HG03135 (cell line): ENCODE measurements at regions not wholly inside any gene's neighbourhood (a gene's known extent, or its start where the extent isn't known, plus 50 kb on each side); places are given as distances from the start of the nearest gene placed in this dataset.

Experiments
- ATAC-seq: cut with Tn5 transposase; IDR thresholded peaks from one replicate; pipeline ENCODE4 v1.9.1; 2021; ENCODE audit warnings: mild to moderate bottlenecking, moderate library complexity; ENCODE audit not compliant: unreplicated experiment

DNA sequence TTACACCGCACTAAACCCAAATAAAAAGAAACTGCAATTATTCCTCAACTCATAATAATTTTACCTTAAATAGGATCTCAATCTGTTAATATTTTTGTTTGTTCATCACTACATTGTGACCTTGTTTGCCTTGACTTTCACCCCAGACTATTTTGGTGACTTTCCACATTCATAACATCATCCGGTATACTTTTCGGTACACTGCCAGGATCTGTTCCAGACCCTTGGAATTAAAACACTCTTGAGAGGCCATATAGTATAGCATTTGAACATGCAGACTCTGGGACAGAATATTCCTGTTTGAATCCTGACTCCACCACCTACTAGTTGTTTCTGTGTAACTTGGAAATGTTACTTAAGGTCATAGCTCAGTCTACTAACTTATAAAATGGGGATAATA is 577.4 kb downstream of the METTL4 start:
- ATAC-seq, result no peak

DNA sequence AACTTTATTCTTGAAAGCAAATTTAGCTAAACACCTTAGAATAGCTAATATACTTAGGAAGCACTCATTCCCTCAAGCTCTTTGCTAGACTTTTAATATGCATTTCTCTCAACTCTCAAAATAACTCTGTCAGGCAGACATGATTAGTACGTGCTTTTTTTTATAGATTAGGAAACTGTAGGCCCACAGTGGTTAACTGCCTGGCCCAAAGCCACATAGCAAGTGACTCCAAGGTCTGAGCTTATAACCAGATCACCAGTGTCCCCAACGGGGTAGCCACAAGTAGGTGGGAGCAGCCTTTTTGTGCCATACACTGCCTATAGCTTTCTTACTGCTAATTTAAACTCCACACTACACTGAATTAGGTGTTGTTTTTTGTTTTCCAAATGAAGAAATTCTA is 576.8 kb downstream of the METTL4 start:
- ATAC-seq, result no peak

DNA sequence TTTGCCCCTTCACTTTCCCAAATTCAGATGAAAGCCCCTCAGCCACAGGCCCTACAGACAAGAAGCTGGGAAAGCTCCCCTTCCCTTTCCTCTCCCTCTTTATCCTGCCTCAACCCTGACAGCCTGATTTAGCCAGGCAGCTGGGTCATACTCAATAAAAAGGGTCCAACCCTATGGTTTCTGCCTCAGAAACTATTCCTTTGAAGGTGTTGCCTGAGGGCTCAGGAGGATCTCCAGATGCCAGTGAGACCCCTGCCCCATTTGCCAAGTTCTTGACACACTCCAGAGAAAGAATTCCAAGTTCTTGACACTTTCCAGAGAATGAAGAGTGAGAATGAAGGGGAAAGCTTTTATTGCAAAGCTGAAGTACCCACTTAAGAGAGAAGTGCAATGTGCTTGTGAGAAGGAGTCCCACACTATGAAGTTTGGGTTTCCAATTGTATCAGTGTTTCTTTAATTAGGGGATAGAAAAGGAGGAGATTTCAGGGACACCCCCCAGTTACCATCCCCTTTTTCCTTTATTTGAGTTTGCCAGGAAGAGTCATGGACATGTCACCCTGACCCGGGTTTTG is 576.2 kb downstream of the METTL4 start:
- ATAC-seq, result no peak

DNA sequence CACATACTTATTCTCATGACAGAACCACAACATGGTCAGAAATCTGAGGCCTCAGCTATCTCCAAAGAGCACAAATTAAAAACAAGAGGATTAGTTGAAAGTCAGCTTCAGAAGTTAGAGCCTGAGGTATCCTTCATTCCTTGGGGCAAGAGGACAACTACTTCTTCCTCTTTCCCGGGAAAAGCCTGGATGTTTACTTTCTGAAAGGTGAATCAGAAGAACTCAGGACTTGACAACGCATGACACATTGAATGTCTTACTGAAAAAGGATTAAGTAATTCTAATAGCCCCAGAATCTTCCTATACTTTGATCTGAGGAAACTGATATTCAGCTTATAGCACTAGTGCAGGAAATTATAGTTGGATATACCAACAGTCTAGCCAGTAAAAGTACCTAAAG is 573.2 kb downstream of the METTL4 start:
- ATAC-seq, result no peak

DNA sequence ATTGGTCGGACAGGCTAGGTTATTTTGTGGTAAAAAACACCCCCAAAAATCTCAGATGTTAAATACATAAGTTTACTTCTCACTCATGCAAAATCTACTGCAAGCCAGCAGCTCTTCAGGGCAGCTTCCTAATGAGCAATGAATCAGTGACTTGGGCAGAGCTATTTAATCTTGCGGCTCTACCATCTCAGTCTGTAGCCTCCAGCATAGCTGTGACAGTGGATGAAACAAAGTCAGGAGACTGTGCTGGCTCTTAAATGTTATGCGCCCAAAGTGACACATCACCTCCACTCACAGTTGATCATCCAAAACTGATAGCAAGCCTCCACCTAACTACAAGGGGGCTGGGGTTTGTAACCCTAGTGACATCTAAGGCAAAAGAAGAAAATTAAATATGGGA is 571.9 kb downstream of the METTL4 start:
- ATAC-seq, result no peak

DNA sequence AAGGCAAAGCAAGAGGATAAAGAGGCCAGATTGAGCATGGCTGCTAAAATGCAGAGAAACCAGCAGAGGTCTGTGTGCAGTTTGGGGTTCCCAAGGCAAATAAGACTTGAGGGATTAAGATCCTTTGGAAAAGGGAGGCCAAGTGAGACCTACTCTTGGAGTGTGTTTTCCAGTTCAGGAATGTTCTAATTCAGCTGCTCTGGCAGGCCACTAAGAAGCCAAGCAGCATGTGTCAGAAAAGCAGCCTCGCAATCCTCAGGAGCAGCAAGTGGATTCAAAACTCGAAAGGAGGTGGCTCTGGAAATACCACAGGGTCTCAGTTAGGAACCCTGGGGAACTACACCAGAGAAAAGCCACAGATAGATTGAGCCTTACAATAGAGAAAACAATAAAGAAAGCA is 569.2 kb downstream of the METTL4 start:
- ATAC-seq, result no peak

DNA sequence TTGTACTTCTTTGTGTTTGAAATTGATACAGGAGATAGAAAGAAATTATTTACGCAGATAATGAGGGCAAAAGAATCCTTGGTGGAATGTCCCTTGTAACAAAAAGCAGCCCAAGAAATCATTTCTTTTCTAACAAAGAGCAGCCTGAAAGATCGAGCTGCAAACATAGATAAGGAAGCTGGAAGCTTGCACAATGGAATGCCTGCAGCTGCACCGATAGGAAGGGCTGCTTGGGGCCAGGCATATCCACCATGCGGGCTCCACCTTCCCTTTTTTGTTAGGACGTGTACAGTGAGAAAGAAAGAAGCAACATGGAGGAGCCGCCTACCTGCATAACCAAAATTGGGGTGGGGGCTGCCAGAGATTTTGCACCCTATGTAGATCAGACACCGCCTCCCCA is 568.7 kb downstream of the METTL4 start:
- ATAC-seq, result no peak

DNA sequence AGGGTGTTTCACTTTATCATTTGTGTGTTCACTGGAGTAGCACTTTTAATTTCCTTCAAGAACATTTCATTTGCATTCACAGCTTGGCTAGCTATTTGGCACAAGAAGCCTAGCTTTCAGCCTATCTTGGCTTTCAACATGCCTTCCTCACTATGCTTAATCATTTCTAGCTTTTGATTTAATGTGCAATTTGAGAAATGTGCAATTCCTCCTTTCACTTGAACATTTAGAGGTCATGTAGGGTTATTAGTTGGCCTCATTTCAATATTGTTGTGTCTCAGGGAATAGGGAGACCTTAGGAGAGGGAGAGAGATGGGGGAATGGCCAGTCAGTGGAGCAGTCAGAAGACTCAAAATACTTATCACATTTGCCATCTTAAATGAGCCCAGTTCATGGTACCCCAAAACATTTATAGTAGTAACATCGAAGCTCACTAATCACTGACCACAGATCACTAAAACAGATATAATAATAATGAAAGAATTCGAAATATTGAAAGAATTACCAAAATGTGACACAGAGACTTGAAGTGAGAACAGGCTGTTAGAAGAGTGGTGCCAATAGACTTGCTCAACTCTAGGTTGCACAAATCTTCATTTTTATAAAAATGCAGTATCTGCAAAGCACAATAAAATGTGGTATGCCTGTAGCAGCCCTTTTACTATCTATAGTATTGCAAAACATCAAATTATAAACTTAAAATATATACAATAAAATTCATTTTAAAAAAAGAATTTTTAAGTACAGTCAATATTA is 561.2 kb downstream of the METTL4 start:
- ATAC-seq, result no peak

DNA sequence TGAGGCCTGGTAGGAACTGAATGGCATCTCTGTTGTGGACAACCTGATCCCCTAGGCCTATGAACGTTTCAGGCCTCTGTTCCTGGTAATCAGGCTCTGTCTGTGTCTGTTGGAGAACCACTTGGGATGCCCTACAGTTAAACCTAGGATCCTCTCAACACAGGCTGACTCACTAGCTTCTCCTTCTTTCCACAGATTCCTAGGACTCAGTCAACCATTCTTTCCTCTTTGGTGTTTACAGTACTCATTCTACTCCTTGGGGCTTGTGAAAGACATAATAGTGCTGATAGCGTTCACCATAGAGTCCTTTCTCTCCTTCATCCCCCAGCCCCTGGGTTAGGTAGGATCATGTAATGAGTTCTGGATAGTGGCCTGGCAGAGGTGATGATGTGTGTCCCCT is 544.3 kb downstream of the METTL4 start:
- ATAC-seq, result no peak

DNA sequence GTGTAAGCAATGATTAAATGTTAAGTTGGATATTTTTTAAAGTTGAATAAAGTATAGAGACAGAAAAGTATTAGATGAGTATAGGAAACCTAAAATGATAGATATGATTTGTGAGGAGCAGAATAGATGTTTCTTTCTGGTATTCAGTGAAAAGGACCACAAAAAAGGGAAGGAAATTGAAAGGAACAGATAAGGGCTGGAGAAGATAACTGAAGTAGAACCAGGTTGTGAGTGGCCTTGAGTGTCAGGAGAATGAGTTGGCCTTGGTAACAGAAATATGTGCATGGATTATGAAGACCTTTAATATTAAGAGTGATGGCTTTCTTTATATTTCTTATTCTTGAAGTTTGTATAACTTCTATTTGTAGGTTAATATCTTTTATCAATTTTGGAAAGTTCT is 543.5 kb downstream of the METTL4 start:
- ATAC-seq, result no peak

DNA sequence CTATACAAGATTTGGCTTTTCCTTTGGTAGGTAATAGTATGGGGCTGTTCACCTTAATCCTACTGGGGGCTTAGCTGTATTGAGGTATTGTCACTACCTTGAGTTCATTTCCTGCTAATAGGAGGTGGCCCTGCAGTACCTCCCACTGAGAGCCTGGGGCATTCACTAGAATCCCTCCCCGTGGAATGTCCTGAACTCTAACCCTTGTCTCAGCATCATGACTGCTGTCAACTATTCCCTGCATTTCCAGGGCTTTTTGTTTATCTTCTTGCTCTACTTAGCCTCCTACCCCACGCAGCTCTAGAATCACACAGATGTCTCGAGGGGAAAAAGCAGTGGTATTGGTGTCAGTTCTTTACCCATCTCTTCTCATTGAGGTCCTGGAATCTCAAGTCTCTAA is 542.3 kb downstream of the METTL4 start:
- ATAC-seq, result no peak

DNA sequence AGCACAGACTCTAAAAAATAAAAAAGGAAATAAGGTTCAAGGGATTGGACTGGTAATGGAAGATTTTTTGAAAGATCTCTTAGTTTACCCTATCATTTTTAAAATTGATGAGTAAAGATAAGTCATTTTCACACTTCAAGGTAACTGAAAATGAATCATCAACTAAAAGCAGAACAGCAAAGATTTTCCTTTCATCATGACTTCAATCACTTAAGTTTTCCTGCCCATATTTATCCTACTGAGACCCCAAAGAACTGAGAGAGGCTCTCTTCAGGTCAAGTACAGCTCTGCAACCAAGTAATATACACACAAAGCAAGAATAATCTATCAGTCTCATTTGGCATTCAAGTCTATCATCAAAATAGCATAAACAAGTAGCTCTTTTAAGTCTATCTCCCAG is 540.7 kb downstream of the METTL4 start:
- no peak for ATAC-seq

DNA sequence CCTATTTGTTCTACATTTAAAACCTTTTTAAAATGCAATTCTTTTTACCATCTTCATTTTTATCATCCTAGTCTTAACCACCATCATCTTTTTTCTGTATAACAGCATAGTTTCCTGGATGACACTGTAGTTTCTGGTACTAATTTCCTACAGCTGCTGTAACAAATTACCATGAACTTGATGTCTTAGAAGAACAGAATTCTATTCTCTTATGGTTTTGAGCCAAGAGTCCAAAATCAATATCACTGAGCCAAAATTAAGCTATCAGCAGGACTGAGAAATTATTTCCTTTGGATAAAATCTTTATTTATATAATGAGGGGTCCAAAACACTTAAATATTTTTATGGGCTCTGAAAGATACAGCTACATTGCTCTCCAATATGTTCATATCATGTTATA is 539.3 kb downstream of the METTL4 start:
- no peak for ATAC-seq

DNA sequence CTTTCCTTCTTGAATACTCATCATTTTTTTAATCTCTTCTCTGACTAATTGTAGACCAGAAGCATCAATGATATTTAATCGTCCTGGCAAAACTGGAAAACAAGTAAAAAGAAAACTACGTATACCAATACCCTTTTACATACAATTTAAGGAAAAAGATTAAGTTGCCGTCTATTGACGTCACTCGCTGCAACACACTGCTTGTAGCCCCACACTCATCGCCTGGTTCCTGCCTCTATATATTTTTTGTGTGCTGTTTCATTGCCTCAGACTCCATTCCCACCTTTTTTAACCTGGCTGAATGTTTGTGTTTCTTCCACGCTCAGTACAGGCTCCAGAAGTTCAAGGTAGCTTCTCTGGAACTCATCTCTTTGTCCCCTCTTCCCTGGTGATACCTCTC is 536.2 kb downstream of the METTL4 start:
- ATAC-seq, result no peak

DNA sequence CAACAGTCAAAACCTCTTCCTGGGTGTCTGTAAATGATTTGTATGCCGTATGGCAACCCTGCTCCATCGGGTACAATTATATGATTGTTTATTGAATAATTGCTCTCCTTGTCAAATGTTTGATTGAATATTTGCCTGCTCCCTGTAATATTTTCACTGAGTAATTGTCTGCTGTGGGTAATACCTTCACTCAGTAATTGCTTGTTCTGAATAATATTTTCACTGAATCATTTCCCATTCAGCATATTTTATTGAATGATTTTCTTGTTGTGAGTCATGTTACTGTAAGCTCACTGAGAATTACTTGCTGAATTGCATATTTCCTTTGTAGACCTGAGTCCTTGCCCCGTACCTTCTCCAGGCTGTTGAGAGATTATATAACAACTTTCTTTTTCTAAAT is 535.2 kb downstream of the METTL4 start:
- no peak for ATAC-seq

DNA sequence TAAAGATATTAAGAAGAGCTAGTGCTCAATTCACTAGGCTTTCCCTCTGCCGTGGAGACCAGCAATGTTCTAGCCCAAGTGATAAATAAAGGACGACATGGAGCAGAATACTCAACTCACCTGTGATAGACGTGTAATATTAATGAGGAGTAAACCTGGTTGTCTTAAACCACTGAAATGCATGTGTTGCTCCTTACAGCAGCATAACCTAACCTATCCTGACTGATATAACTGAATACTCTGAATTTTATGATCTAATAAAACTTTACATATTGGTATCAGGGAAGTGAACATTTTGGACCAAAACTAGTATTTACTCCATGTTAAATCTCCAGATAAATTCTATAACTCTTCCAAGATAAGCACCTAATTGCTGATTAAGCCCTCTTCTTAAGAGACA is 531.0 kb downstream of the METTL4 start:
- ATAC-seq, result no peak

DNA sequence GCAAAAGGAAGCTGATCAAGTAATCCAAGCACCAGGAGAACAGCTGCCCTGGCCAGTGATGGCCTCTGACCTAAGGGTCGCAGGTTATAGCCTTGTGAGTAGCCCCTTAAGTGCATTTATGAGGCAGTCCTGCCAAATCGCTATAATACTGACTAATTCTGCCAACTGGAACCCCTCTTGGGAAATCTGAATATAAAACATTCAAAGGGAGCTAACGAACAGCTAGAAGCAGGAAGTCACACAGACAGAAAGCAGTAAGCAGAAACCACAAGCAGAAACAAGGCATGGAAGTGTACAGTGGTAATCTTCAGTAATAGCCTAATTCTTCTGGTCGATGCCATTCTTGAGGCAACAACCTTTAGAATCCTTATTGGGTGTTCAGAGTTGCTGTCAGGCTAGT is 521.3 kb downstream of the METTL4 start:
- no peak for ATAC-seq

DNA sequence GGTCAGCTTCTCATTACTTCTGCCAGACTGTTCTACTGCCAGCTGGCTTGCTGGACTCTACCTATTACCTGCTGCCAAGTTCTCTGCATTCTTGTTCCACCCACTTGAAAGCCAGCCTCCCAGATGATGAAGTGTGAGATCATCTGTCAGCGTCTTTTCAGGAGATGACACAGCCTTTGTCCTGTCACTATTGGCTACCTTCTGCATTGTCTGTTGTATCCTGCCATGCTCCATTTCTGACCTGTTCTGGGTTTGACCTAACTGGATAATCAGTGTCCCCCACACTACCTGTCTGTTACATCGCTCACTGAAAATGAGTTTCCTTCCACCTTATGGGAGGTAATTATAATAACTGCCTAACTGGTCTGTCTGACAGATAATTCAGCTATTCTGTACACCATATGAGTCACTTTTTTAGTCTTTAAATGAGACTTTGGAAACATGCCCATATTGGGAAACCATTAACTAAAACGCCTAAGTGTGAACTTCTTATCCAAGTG is 520.6 kb downstream of the METTL4 start:
- ATAC-seq, result no peak

DNA sequence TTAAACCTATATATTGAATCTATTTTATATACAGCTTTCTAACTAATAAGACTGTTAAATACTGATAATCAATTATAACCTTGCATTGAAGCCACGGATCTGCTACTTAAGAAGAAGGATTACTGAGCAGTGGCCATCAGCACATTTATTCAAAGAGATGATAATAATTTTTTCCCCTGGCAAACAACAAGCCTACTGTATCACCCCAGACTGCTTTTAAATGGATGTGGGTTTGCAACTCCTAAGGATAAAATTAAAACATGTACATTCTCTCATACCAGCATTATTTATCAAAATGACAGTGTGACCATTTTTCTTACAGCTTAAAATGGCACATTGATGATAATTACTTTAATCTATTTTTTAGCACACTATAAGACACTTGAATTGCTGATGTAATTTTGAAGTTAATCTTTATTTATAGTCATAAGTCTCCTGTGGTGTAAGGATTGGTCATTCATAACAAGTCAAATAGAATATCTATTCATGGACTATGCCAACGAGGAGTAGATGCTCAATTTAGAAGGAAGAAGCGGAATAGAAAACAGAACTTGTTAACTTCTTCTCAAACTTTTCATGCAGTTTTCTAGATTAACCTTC is 517.7 kb downstream of the METTL4 start:
- no peak for ATAC-seq

DNA sequence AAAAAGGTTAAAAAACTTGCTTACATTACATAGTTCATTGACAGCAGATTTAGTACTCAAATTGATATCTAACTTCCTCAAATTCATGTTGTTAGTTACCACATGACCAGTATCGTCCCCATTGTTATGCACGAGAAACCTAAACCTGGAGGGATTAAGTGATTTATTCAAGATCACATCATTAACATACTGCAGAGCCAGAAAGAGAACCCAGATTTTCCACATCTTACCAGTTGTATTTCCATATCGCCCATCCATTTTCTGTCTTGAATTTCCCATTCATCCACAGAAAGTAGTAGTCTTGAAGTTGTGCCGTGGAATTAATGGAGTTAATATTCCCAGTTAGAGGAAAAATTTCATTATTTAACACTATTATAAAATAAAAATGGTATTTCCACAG is 512.0 kb downstream of the METTL4 start:
- no peak for ATAC-seq

DNA sequence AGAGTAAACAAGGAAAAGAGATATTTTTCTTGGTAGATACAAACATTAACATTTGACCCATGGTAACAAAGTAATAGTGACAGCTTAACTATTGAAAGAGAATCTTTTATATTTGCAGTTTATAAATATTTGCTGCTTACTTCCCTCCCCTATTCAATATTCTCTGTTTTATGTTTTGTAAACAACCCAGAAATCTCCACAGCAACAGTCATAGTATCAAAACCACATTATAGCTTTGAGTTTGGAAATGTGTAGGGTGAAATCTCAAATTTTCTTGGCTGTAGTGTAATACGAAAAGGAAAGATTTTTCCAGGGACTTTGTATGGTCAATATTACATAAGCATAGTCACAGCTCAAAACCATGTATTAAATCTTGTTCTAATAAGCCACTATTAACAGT is 511.2 kb downstream of the METTL4 start:
- ATAC-seq, result no peak

DNA sequence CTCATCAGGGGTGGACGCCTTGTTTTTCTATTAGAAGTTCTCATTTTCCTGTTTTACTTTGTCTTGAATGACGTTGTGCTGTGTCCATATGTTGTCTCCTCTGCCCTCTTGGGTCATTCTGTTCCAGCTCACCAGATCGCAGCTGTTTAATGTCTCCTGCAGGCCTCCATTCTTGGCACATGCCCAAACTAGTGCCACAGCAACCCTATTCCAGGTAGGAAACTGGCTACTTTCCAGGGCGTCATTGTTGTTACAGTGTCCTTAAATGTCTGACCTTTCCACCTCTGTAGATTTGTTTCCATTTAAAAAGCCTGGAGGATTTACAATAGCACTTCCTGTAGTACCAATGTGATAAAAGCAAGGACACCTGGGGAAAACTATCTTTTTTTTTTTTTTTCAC is 500.7 kb downstream of the METTL4 start:
- ATAC-seq, result no peak
